Adrenal gland (tissue), 9 donors: ENCODE measurements at regions not wholly inside any gene's neighbourhood (a gene's known extent, or its start where the extent isn't known, plus 50 kb on each side); places are given as distances from the start of the nearest gene placed in this dataset.

ENCODE experiments used
- DNase-seq, 7 donors: peaks; one replicate each; pipeline ENCODE4 v3.0.0-alpha.2; 2019 to 2020
- H3K27ac ChIP-seq, 5 donors: fragments of 200-600 bp; sonication (generic) in 4 of 5; 1 replicate in 3 of 5; 2 replicates in 2 of 5; pipeline versions ENCODE4 v1.5.1 to v1.8.0; 2016 to 2020; ENCODE audit warnings: mild to moderate bottlenecking in 1 of 5
- H3K27me3 ChIP-seq: fragments of 200-600 bp; 2 replicates; pipeline ENCODE4 v1.8.0; 2021
- H3K36me3 ChIP-seq, 2 donors: fragments of 200-600 bp; replicated peaks in 1 of 2; 1 replicate in 1 of 2; 2 replicates in 1 of 2; pipeline versions ENCODE4 v1.5.1 to v1.8.0; 2018 to 2022
- H3K4me1 ChIP-seq, 2 donors: fragments of 200-600 bp; replicated peaks in 1 of 2; 1 replicate in 1 of 2; 2 replicates in 1 of 2; pipeline versions ENCODE4 v1.5.1 to v1.8.0; 2018 to 2021
- H3K4me3 ChIP-seq, 4 donors: fragments of 200-600 bp; sonication (generic) in 3 of 4; one replicate each; pipeline ENCODE4 v1.5.1; 2016 to 2018
- H3K9me3 ChIP-seq, 3 donors: fragments of 200-600 bp; sonication (generic) in 1 of 3; replicated peaks in 1 of 3; 1 replicate in 2 of 3; 2 replicates in 1 of 3; pipeline versions ENCODE4 v1.5.1 to v1.8.0; 2016 to 2021
- POLR2A ChIP-seq, 2 donors: fragments of 450-650 bp; IDR thresholded peaks; one replicate each; pipeline ENCODE4 v1.6.1; 2017; ENCODE audit warnings: antibody characterized with exemption in 2 of 2, mild to moderate bottlenecking in 2 of 2, moderate library complexity in 1 of 2
- WGBS, 4 donors: extraction: QIAGEN DNeasy Blood & Tissue Kit in 2 of 4; methylation state at CpG; one replicate each; pipeline versions ENCODE4 v1.1.5 to v1.1.7; 2013 to 2017; 5-methylcytosine and 5-hydroxymethylcytosine counted together
- intact Hi-C, 2 donors: fragments of 100-400 bp; cut with DNase I; formaldehyde crosslinking; loops; one replicate each; pipeline versions ENCODE4 v1.14.1 to v1.15.0; 2022 to 2023
- TF ChIP-seq, protein P1 (sequence below), 6 experiments: fragments of 450-650 bp in 4 of 6; fragments of 200-600 bp in 2 of 6; sonication (generic) in 1 of 6; IDR thresholded peaks; 1 replicate in 5 of 6; 2 replicates in 1 of 6; pipeline versions ENCODE4 v1.5.1 to v1.8.0; 2016 to 2021; ENCODE audit warnings: antibody characterized with exemption in 6 of 6, mild to moderate bottlenecking in 2 of 6, moderate library complexity in 1 of 6
- donor health status: healthy with polysubstance abuse.
- donor health status: Bipolar disorder and iron deficiency.
- donor health status: DM: yes; HTN: yes; CAD: no.
- donor health status: DM: no; HTN: no; CAD: no.
- donor health status: DM: no; HTN: no; CAD: no.

DNA sequence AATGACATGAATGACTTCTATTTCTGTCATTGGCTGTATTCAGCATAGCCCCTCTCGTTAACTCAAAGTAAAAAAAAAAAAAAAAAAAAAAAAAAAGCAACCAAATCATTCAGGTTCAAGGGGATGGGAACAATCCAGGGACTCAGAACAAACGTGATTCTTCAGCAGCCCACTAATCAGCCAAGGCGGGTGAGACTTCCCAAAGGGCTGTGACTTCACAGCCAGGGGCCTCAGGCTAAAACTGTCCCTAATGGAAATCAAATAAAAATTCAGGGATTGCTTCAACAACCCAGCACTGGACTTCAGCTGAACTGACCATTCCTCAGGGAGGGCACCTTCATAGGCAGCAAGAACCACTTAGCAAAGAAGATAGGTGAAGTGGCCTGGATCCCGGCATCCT, 86.2 kb upstream of the FAM169A start:
- no peaks in the 10 kb centered on the region for H3K9me3 ChIP-seq
- no peaks in the 10 kb centered on the region for H3K27me3 ChIP-seq
- WGBS, 4 donors, result 66 to 75% (median 73%) methylated on average over 4 of the region's 4 CpGs
- DNase-seq, result no peak
- H3K27ac ChIP-seq, result no peak overlapping the region
- intact Hi-C loops, result no loop called here
- H3K4me1 ChIP-seq, result peaks cover 0 to 3% of the 10 kb centered on the region in 2 donors
- no peak overlapping the region for H3K4me3 ChIP-seq
- no peaks in the 10 kb centered on the region for H3K36me3 ChIP-seq
- TF ChIP-seq, protein P1, sequence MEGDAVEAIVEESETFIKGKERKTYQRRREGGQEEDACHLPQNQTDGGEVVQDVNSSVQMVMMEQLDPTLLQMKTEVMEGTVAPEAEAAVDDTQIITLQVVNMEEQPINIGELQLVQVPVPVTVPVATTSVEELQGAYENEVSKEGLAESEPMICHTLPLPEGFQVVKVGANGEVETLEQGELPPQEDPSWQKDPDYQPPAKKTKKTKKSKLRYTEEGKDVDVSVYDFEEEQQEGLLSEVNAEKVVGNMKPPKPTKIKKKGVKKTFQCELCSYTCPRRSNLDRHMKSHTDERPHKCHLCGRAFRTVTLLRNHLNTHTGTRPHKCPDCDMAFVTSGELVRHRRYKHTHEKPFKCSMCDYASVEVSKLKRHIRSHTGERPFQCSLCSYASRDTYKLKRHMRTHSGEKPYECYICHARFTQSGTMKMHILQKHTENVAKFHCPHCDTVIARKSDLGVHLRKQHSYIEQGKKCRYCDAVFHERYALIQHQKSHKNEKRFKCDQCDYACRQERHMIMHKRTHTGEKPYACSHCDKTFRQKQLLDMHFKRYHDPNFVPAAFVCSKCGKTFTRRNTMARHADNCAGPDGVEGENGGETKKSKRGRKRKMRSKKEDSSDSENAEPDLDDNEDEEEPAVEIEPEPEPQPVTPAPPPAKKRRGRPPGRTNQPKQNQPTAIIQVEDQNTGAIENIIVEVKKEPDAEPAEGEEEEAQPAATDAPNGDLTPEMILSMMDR (IDR thresholded peaks at IDR 0.05), result no peak
- TF ChIP-seq POLR2A (IDR thresholded peaks at IDR 0.05), result no peak

DNA sequence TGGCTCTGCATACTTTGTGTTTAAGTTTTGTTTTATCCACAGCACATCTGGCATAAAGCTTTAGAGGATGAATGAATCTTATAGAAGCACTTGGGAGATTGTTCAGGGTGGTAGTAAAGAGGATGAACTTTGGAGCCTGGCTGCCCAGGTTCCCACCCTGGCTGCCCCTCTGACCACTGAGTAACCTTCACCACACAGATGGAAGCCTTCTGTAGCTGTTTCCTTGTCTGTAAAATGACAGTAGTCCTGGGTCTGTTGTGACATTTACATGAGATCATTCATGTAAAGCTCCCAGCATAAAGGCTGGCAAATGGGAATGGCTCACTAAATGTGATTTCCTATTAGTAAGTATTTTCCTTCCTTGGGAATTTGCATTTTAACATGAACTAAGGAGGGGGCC, 85.7 kb upstream of the FAM169A start:
- Histone ChIP-seq H3K27me3 (no peaks in the 10 kb centered on the region), H3K4me1 (peaks cover 0 to 3% of the 10 kb centered on the region in 2 donors), H3K9me3 (no peaks in the 10 kb centered on the region), H3K27ac (no peak overlapping the region), H3K36me3 (no peaks in the 10 kb centered on the region), H3K4me3 (no peak overlapping the region)
- intact Hi-C loops, result no loop called here
- DNase-seq, result no peak
- TF ChIP-seq, protein P1 (IDR thresholded peaks at IDR 0.05), result no peak
- no peak for TF ChIP-seq POLR2A (IDR thresholded peaks at IDR 0.05)

DNA sequence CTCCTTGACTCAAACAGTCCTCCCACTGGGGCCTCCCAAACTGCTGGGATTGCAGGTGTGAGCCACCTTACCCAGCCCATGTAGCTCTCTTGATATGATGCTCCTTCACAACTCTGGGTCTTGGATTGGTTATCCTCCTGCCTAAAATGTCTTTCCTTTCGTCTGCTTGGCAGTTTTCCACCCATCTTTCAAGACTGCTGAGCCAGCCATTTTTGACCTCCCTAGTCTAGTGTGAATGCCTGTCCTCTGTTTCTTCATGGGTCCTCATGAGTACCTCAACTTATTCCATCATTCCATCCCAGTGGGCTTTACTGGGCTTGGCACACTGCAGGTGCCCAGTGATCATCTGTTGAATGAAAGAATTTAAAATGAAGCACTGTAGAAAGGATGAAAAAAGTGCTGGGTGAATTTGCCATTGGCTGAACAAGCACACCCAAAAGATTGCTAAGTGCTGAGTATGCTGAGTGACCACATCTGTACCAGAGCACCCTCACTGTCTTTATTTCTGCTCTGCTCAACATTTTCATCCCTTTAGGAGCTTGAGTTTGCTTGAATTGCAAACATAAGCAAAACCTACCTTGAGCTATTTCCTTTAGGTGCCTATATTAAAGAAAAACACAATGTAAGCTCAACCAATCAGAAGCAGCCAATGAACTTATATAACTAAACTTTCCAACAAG, 84.8 kb upstream of the FAM169A start:
- no peaks in the 10 kb centered on the region for H3K9me3 ChIP-seq
- H3K36me3 ChIP-seq, result no peaks in the 10 kb centered on the region
- no peak overlapping the region for H3K4me3 ChIP-seq
- intact Hi-C loops, result no loop called here
- no peak overlapping the region for H3K27ac ChIP-seq
- no peak for DNase-seq
- TF ChIP-seq, protein P1 (IDR thresholded peaks at IDR 0.05), result no peak
- TF ChIP-seq POLR2A (IDR thresholded peaks at IDR 0.05), result no peak
- no peaks in the 10 kb centered on the region for H3K27me3 ChIP-seq
- 64 to 79% (median 72%) methylated on average over 1 of the region's 1 CpG for whole genome bisulfite sequencing, 4 donors
- peaks cover 0 to 3% of the 10 kb centered on the region in 2 donors for H3K4me1 ChIP-seq

DNA sequence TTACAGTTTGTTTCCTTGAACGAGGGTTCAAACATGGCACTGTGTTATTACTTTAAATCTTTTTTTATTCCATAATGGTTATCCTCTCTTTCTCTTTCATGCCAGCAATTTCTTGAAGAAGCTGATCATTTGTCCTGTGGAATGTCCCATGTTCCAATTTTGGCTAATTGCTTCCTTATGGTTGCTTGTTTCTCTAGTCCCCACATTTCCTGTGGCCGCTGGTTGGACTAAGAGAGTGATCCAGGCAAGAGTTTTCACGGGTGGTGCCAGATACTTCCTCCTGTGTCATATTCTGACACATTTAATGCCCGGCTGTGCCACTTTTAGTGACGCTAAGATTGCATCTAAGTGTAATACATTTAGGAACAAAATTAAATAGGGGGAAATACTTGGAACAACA, 83.8 kb upstream of the FAM169A start:
- intact Hi-C loops, result no loop called here
- no peak for DNase-seq
- no peaks in the 10 kb centered on the region for H3K36me3 ChIP-seq
- H3K4me1 ChIP-seq, result peaks cover 0 to under 1% of the 10 kb centered on the region in 2 donors
- TF ChIP-seq, protein P1 (IDR thresholded peaks at IDR 0.05), result no peak
- no peak for TF ChIP-seq POLR2A (IDR thresholded peaks at IDR 0.05)
- H3K9me3 ChIP-seq, result no peaks in the 10 kb centered on the region
- H3K27me3 ChIP-seq, result peaks cover 2% of the 10 kb centered on the region
- 52 to 63% (median 54%) methylated on average over 5 of the region's 5 CpGs for WGBS, 4 donors
- H3K27ac ChIP-seq, result no peak overlapping the region
- H3K4me3 ChIP-seq, result no peak overlapping the region
